Liver (tissue), 3 donors: ENCODE measurements at regions not wholly inside any gene's neighbourhood (a gene's known extent, or its start where the extent isn't known, plus 50 kb on each side); places are given as distances from the start of the nearest gene placed in this dataset.

Source experiments
- CTCF ChIP-seq: fragments of 150-350 bp; IDR thresholded peaks from 2 replicates; pipeline ENCODE4 v1.5.1; 2017; ENCODE audit warnings: improper control_type of control experiment, low read depth, low read length; ENCODE audit not compliant: missing input control
- FOXA1 ChIP-seq: IDR thresholded peaks from 2 replicates; pipeline ENCODE4 v1.6.1; 2016; ENCODE audit warnings: antibody characterized with exemption
- HNF4A ChIP-seq, 2 donors: conservative IDR thresholded peaks; 2 replicates each; pipeline ENCODE4 v1.6.1; 2016; ENCODE audit warnings: antibody characterized with exemption in 2 of 2, mild to moderate bottlenecking in 2 of 2
- JUND ChIP-seq, 2 donors: IDR thresholded peaks; 2 replicates each; pipeline ENCODE4 v1.6.1; 2016; ENCODE audit warnings: antibody characterized with exemption in 2 of 2
- MAX ChIP-seq: IDR thresholded peaks from 2 replicates; pipeline ENCODE4 v1.6.1; 2016; ENCODE audit warnings: antibody characterized with exemption
- RAD21 ChIP-seq, 2 donors: IDR thresholded peaks; 2 replicates each; pipeline ENCODE4 v1.6.1; 2016; ENCODE audit warnings: antibody characterized with exemption in 2 of 2, mild to moderate bottlenecking in 2 of 2
- SP1 ChIP-seq: IDR thresholded peaks from 2 replicates; pipeline ENCODE4 v1.6.1; 2018; ENCODE audit warnings: antibody characterized with exemption, mild to moderate bottlenecking
- TAF1 ChIP-seq: conservative IDR thresholded peaks from 2 replicates; pipeline ENCODE4 v1.6.1; 2016; ENCODE audit warnings: antibody characterized with exemption, mild to moderate bottlenecking
- YY1 ChIP-seq: IDR thresholded peaks from 2 replicates; pipeline ENCODE4 v1.6.1; 2016; ENCODE audit warnings: antibody characterized with exemption, mild to moderate bottlenecking
- TF ChIP-seq, protein P1 (sequence below): IDR thresholded peaks from 2 replicates; pipeline ENCODE4 v1.6.1; 2016; ENCODE audit warnings: antibody characterized with exemption
- TF ChIP-seq, protein P2 (sequence below): IDR thresholded peaks from 2 replicates; pipeline ENCODE4 v1.6.1; 2016; ENCODE audit warnings: antibody characterized with exemption, mild to moderate bottlenecking
- TF ChIP-seq, protein P3 (sequence below): IDR thresholded peaks from 2 replicates; pipeline ENCODE4 v1.6.1; 2016; ENCODE audit warnings: antibody characterized with exemption
- donor health status: healthy.
- donor health status: healthy.

DNA sequence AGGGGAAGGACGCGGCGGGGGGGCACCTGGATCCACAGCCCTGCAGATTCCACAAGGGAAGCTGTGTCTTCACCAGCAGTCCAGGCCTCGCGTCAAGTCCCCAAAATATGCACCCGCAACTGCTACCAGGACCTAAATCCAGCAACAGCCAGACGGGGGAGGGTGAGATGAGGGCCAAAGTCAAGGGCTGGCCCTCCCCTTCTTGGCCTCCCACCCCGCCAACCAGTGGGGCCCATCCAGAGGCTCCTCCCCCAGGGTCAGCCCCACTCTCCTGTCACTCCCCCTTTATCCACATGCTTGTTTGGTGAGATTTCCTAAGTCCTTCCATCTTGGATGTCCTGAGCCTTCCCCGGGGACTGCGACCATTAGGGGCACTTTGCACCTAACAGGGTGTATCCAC lies 138.7 kb downstream of the ENGASE start:
- TF ChIP-seq MAX (no peak), CTCF (no peak), YY1 (no peak), RAD21 (IDR thresholded peaks at IDR 0.05) (no peak), HNF4A (conservative IDR thresholded peaks at IDR 0.05) (no peak), SP1 (no peak), FOXA1 (no peak), JUND (IDR thresholded peaks at IDR 0.05) (no peak), TAF1 (no peak)
- TF ChIP-seq, protein P1, sequence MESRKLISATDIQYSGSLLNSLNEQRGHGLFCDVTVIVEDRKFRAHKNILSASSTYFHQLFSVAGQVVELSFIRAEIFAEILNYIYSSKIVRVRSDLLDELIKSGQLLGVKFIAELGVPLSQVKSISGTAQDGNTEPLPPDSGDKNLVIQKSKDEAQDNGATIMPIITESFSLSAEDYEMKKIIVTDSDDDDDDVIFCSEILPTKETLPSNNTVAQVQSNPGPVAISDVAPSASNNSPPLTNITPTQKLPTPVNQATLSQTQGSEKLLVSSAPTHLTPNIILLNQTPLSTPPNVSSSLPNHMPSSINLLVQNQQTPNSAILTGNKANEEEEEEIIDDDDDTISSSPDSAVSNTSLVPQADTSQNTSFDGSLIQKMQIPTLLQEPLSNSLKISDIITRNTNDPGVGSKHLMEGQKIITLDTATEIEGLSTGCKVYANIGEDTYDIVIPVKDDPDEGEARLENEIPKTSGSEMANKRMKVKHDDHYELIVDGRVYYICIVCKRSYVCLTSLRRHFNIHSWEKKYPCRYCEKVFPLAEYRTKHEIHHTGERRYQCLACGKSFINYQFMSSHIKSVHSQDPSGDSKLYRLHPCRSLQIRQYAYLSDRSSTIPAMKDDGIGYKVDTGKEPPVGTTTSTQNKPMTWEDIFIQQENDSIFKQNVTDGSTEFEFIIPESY = no peak
- TF ChIP-seq, protein P2, sequence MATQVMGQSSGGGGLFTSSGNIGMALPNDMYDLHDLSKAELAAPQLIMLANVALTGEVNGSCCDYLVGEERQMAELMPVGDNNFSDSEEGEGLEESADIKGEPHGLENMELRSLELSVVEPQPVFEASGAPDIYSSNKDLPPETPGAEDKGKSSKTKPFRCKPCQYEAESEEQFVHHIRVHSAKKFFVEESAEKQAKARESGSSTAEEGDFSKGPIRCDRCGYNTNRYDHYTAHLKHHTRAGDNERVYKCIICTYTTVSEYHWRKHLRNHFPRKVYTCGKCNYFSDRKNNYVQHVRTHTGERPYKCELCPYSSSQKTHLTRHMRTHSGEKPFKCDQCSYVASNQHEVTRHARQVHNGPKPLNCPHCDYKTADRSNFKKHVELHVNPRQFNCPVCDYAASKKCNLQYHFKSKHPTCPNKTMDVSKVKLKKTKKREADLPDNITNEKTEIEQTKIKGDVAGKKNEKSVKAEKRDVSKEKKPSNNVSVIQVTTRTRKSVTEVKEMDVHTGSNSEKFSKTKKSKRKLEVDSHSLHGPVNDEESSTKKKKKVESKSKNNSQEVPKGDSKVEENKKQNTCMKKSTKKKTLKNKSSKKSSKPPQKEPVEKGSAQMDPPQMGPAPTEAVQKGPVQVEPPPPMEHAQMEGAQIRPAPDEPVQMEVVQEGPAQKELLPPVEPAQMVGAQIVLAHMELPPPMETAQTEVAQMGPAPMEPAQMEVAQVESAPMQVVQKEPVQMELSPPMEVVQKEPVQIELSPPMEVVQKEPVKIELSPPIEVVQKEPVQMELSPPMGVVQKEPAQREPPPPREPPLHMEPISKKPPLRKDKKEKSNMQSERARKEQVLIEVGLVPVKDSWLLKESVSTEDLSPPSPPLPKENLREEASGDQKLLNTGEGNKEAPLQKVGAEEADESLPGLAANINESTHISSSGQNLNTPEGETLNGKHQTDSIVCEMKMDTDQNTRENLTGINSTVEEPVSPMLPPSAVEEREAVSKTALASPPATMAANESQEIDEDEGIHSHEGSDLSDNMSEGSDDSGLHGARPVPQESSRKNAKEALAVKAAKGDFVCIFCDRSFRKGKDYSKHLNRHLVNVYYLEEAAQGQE = no peak
- TF ChIP-seq, protein P3, sequence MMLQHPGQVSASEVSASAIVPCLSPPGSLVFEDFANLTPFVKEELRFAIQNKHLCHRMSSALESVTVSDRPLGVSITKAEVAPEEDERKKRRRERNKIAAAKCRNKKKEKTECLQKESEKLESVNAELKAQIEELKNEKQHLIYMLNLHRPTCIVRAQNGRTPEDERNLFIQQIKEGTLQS = no peak
